Dedifferentiated amniotic fluid mesenchymal stem cell (primary cell): ENCODE measurements at regions not wholly inside any gene's neighbourhood (a gene's known extent, or its start where the extent isn't known, plus 50 kb on each side); places are given as distances from the start of the nearest gene placed in this dataset.

ENCODE experiments used
- DNase-seq: peaks from one replicate; pipeline ENCODE4 v3.0.0-alpha.2; 2016; ENCODE audit errors: extremely low spot score

DNA sequence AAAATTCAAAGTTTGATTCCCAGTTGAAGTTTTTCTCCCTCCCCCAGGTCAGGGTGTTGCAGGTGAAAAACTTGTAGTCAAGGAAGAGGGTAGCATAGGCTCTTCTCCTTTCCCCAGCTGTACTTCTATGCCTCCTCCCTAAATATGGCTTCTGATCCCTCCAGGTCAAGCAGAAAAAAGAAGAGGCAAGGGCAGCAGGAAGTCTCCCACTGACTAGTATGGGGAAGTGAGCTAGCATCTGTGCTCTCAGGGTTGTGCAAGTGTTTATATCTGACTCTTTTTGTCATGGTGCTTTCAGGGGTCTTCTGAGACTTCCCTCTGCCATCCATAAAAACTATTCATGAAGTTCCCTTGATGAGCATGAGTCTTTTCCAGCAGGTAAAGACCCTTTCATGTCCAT lies 76.0 kb downstream of the ATPSCKMT start:
- no peak for DNase-seq

DNA sequence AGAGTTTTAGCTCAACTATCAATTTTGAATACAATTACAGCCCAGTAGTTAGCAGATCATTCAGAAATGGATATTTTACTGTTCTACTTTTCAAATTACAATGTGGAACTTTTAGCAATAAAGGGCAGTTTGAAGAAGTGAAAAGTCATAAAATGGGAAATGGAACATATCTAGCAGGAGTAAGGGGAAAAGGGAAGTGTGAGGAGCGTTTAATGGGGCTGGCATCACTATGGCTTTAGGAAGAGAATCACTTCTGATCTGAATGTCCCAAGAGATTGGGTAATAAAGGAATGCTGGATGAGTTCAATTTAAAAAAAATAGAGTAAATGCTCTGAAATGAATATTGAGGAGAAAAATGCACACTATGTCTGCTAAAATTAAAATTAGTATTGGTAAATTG lies 77.4 kb downstream of the ATPSCKMT start:
- no peak for DNase-seq

DNA sequence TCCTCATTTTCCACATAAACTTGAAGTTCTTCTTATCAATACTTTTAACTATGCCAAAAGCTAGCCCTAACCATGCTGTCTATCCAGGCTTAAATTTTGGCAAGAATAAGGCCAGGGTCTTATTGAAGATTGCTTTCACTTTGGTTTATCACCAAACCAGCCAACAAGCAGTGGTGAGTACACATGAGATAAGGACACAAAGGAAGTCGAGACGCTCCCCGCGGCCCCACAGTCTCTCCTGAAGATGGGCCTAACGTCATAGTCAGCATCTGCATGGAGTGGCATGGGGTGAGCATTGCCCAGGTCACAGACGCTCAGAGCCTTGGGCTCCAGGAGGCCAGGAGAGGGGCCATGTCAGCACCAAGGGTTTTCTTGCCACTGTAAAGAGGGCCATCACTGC lies 80.3 kb downstream of the ATPSCKMT start:
- no peak for DNase-seq

DNA sequence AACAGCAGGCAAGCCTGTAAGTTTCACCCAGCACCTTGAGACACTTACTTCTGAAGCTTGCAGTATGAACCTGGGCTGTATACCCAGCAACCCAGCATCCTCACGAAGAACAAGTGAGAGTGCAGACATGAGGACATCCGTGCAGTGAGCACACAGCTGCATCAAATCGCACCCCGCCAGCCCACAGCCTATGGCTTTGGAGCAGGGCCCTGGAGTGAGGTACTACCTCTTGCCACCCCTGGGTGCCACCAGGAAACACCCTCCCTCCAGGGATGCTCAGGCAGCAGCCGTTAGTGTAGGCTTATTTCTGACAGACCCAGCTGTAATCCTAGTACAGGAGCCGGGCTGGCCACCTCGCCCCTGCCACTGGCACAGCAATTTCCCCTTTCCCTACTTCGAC lies 81.4 kb downstream of the ATPSCKMT start:
- DNase-seq, result no peak

DNA sequence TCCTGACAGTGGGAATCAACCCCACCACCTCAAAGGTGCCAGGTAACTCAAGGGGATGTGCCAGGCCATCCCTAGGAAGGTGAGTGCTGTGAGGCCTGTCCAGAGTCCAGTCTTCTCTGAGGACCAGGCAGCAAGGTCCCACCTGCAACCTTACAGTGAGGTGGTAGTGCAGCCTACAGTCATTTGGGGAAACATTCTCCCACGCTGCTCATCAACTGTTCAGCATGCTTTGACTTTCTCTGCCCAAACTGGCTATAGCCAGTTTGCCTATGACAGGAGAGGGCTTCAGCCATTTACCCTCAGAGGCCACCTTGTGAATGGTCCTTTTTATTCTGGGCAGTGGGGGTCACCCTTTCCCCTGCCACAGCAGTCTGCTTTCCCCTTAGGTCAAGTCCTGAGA lies 81.9 kb downstream of the ATPSCKMT start:
- no peak for DNase-seq

DNA sequence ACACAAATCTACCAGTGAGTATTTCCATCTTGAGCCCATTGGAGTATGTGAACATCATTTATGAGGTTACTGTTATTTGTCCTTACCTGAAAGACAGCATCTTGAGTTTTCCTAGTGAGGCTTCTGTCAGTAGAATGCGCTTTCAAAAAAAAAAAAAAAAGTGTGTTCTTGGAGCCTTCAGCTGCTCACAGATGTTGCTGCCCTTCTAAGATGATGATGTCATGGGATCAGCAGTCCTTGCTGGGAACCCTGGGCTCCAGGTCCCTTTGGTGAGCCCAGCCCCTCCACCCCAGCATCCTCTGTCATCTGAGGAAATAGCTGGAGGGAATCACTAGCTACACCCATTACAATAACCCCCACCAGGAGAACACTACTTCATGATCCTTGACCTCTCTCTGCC lies 83.3 kb downstream of the ATPSCKMT start:
- no peak for DNase-seq

DNA sequence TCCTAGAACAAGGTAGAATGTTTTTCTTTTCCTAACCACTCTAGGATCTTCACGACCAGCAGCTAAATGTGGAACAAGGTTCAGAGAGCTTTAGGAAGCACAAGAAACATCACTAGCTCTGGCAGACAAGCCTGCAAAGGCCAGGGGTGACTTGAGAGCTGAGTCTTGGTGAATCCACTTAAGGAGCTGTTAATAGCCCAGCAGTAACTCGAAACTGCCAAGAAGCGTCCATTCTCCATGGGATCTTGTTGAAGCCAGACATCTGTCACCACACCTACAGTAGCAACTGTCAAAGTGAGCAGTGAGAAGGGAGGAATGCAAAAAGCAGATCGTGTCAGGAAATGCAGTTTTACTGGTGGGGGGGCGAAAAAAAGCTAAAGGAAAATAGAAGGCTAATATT lies 87.2 kb downstream of the ATPSCKMT start:
- no peak for DNase-seq

DNA sequence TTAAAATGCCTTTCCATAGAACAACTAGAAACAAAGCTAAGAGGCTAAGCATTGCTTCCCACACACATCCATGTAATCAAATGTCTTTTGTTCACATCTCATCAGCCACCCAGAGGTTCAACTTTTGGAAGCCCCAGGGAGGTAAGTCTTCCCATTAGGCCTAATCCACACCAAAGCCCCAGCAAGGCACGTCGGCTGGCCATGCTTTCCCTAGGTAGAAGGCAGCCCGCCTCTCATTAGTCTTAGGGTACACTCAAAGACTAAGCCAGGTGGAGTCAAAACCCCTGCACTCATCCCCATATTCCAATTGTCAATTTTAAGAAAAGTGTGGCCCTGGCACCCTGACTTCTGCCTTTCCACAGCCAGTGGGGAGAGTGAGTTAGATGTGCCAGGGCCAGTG lies 87.9 kb downstream of the ATPSCKMT start:
- no peak for DNase-seq

DNA sequence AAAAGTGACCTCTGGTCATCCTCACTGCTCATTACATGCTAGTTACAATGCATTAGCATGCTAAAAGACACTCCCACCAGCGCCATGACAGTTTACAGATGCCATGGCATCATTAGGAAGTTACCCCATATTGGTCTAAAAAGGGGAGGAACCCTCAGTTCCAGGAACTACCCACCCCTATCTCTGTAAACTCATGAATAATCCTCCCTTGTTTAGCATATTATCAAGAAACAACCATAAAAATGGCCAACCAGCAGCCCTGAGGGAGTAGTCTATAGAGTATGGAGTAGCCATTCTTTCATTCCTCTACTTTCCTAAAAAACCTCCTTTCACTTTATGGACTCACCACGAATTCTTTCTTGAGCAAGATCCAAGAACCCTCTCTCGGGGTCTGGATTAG lies 89.4 kb downstream of the ATPSCKMT start:
- no peak for DNase-seq

DNA sequence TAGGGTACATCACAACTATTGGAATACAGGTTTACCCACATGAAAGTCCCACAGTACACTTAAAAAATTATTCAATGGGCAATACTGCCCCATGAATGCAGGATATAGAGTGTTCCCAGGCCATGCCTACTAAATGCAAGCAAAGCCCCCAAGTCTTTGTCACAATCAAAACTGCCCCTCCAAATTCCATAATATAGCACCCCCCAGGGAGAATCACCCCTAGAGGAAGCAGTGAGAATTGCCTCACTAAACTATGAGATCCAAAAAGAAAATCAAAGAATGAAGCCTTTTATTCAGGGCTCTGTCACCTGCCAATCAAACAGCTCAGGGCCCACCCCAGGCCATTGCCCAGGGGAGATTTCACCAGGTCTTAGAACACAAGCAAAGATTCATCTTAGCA lies 90.8 kb downstream of the ATPSCKMT start:
- no peak for DNase-seq

DNA sequence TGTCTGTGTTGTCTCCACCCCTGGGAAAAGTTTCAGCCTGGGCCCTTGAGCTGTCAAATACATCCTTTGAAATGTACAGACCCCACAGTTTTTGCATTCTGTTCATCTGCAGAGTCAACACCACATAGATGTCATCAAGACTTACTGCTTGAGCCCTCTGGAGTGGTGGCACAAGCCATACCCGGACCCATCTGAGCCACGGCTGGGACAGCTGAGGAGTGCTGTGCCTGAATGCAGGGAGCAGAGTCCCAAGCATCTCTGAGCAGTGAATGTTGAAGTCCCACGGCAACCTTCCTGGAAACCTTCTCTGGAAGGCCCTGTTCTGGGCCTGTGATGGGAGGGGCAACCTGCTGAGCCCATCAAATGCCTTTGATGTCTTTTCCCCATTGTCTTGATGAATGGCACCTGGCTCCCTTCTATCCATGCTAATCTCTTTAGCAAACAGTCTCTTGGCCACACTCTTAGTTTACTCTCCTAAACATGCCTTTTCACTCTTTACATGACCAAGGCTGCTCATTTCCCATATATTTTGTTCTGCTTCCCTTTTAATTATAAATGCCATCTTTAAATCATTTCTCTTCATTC lies 92.5 kb downstream of the ATPSCKMT start:
- no peak for DNase-seq

DNA sequence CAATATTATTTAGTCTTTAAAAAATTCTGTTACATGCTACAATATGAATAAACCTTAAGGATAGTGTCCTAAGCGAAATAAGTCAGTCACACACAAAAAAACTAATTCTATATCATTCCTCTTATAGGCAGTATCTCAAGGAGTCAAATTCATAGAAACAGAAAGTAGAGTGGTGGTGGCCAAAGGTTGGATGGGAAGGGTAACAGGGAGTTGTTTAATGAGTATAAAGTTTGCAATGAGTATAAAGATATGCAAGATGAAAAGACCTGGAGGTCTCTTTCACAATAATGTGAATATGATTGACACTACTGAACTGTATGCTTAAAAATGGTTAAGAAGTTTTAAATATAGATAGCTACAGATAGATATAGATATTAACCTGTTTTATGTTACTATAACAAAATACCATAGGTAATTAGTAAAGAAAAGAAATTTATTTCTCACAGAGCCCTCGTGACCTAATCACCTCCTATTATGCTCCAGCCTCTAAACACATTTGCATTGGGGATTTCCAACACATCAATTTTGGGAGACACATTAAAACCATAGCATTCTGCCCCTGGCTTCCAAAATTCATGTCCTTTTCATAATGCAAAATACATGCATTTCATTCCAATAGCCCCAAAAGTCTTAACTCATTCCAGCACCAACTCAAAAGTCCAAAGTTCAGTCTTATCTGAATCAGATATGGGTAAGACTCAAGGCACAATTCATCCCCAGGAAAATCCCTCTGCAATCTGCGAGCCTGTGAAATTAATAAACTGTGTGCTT lies 93.6 kb downstream of the ATPSCKMT start:
- no peak for DNase-seq

DNA sequence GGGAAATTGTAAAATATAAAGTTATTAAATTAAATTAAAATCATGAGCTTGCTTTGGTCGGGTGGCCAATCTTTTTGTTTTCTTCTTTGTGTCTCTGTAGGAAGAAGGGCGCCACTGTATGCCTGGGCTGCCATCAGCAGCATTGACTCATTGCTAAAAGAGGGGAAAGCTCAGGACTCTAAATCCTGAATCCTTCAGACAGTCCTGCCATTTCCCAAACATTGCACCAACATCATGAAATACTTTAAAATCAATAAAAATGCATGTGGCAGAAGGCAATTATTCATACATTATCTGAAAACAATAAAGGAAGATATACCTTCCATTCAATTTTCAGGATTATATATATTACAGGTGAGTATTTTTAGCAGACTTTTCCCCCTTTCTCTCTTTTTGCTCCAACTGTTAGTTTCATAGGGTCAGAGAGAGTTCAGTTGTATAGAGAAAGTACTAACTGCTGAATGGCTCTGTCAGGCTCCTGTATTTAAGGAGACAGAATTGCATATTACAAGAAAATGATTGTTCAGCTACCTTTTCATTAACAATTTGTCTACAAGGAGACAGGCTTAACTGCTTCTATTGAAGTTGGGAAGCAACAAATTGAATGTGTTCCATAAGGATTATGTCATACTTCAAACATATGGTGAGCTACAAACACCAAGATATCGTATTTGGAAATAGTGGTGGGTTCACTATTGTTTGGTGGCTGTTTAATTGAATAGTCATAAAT lies 95.7 kb downstream of the ATPSCKMT start:
- DNase-seq, result no peak

DNA sequence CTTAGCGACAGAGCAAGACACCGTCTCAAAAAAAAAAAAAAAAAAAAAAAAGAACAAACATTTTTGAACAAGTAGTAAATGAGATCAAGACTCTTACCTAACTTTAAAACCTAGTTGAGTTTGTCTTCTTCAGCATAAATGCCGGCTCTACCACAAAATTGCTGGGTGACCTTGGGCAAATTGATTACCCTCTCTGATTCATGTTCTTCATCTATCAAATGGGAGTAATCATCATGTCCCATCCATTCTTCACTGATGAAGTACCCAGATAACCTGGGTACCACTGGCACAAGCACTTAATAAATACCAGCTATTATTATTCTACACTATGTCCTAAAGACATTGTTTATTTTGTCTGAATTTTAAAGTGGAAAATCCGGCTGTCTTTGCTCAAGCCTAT lies 96.3 kb downstream of the ATPSCKMT start:
- DNase-seq, result no peak

DNA sequence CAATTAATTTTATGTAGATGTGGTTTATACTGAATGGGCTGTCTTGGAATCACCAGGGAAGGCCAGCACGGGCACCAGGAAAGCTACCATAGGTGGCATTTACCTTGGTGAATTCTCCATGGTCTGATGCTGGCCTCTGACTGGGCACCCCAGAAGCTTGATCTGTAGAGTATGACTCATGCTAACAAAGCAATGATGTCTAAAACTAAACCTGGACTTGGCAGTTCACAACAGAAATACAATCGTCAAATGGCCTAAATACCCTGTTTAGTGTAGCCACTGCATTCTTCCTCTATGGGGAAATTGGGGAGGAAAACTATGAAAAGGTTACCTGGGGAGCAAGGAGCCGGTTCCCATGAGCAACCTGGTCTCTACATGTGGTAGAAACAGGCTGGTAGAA lies 98.0 kb downstream of the ATPSCKMT start:
- DNase-seq, result no peak

DNA sequence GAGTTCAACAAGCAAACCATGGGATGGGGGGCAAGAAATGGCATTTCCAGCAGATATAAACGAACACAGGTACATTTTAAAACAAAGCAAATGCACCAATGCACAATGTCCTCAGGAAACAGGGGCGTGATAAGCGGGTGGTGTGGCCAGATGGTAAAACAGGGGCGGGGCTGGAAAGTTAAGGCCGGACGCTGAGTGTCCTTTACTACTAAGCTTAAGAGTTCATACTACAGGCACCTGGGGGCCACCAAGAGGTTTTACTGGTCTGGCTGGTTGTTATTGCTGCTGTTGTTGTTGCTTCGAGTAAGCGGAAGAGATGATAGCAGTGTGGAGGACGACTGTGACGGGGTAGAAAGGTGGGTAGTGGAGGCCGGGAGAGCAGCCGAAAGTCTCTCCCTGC lies 99.8 kb downstream of the ATPSCKMT start:
- DNase-seq, result no peak

DNA sequence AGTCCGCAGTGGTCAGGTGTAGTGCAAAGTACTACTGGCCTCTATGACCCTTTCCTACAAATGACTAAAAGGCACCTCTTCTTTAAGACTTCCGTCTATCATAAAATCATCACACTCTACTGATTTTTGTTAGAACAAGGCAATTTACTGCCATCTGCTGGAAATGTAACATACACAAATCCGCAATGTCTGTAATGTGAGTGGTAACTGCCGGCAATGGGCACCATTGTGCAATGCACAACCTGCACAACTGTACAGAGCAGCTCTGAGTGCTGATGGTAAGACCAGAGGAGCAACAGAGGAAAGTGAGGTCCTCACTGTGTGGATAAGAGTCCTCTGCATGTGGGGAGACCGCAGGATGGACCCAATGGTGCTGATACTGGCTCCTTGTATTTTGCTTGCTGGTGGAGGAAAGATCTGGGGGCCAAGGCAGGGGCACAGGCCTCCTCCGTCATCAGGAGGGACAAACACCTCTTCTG lies 103.7 kb downstream of the ATPSCKMT start:
- peak; percentile 65 for DNase-seq

DNA sequence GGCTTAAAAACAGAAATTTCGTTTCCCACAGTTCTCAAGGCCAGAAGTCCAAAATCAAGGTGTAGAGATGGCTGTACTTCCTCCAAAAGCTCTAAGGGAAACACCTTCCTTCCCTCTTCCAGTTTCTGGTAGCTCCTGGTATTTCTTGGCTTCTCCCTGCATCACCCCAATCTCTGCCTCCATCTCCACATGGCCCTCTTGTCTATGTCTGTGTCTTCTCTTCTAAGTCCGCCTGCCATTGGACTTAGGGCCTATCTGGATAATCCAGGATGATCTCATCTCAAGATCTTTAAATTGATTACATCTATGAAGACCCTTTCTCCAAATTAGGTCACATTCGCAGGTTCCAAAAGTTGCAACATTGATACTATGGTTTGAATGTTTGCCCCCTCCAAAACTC lies 105.6 kb downstream of the ATPSCKMT start:
- no peak for DNase-seq

DNA sequence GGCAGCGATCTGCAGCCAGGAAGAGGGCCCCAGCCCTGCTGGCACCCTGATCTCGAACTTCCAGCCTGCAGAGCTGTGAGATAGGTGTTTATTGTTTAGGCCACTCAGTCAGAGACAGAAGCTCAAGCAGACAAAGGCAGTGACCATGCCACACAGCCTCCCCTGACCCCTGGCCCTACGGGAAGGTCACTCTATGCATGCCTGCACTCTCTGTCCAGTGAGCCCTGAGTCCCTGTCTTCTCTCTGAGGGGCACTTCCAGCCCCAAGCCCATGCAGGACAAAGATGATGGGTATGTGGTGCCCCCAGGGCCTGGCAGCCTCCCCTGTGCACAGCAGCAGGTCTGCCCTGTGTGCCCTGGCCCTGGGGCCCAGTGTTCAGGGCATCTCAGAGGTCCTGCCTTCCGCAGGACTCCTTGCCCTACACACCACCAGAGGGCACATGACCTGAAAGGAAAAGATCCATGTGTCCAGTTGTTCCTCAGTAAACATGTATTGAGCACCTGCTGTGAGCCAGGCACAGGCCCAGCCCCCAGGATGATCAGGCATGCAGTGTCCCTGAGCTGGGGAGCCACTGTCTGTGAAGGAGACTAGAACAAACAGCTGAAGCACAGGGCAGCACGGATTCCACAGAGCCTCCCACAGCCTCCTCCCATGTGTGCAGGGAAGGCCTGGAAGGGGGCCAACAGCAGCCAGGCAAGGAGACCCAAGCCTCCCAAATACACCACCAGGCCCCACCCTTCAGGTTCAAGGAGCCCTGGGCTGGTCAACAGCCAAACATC lies 109.3 kb downstream of the ATPSCKMT start:
- DNase-seq, result no peak

DNA sequence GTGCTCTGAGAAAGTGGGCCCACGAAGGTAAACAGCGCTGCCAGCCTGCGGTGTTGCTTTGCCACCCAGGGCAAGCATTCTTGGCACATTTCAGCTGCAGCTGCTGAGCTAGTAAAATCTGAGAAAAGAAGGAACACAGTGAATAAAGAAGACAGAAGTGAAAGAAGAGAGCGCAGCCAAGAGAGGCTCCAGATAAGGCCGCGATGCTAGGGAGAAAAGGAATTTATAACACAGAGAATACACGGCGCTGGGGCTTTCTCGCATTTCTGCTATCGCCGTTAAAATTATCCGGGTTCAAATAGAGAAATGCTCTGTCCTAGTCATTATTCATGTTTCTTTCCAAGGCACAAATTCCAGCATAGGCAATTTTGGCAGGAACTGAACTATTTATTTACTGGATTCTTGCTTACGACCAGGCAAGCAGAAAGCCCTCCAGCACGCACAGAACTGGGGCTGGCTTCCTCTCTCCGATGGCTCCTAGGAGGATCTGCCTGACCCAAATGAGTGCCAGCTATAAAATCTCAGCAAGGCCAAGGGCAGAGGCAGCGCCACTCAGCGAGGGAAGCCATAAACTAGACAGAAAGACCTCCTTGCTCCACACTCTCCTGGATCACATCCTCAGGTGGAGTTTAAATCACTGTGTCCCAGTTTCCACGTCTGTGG lies 111.2 kb downstream of the ATPSCKMT start:
- no peak for DNase-seq

DNA sequence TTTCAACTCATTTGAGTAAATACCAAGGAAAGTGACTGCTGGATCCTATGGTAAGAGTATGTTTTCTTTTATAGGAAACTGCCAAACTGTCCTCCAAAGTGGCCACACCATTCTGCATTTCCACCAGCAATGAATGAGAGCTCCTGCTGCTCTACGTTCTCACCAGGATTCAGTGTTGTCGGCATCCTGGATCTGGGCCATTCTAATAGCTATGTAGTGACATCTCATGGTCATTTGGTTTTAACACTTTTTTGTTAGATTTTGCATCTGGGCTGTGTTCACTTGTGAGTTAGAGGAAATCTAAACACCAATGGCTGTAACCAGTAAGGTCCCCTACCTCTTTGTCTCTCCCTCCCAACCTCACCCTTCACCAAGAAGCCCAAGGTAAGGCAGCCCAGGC lies 115.9 kb downstream of the ATPSCKMT start:
- no peak for DNase-seq

DNA sequence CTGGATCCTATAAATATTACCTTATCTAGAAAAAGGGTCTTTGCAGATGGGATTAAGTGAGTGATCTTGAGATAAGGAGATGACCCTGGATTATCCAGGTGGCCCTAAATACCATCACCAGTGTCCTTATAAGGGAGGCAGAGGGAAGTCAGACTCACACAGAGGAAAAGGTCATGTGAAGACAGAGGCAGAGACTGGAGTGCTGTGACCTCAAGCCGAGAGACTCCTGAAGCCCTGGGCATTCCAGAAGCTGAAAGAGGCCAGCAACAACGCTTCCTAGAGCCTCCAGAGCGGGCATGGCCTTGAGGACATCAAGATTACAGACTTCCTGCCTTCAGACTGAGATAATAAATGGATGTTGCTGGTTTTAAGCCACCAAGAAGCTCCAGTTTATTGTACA lies 118.8 kb downstream of the ATPSCKMT start:
- no peak for DNase-seq
